Hematopoietic multipotent progenitor cell treated with erythropoietin and hydrocortisone succinate and interleukin-3 and kit ligand, for 6 days (in vitro differentiated cells): ENCODE measurements at regions not wholly inside any gene's neighbourhood (a gene's known extent, or its start where the extent isn't known, plus 50 kb on each side); places are given as distances from the start of the nearest gene placed in this dataset.
A peak's percentile ranks its signal among the peaks of the same experiment; 100 is the strongest.
"Not testable (repeated sequence)": the region's sequence is repeated elsewhere in the genome, so short reads cannot be mapped to it uniquely, and the experiment has no call there.

Experiments used
- DNase-seq: peaks from one replicate; pipeline ENCODE4 v3.0.0-alpha.2; 2015

DNA sequence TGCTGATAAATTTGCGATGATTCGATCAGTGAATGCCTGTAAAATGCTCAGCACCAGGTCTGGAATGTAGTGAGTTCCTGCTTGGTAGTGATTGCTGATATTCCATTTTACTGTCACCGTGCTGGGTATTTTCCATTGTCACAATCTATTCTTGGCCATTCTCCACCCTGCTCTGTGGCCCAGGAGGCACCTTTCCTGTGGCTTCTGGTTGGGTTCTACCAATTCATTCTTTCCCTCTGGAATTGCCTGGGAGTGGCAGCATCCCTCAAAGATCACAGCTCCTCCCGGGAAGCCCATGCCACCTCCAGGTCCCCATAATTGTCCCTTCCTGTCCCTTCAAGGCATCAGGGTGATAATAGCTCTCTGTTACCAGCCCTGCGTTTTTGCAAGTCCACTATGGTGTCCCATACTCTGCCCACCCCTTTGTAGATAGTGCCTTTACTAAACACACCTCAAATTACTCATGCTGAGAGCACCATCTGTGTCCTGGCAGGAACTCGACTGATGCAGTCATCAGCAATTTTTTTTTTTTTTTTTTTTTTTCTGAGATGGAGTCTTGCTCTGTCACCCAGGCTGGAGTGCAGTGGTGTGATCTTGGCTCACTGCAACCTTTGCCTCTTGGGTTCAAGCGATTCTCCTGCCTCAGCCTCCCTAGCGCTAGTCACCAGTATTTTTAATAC lies 177.8 kb upstream of the PROK2 start:
- no peak for DNase-seq

DNA sequence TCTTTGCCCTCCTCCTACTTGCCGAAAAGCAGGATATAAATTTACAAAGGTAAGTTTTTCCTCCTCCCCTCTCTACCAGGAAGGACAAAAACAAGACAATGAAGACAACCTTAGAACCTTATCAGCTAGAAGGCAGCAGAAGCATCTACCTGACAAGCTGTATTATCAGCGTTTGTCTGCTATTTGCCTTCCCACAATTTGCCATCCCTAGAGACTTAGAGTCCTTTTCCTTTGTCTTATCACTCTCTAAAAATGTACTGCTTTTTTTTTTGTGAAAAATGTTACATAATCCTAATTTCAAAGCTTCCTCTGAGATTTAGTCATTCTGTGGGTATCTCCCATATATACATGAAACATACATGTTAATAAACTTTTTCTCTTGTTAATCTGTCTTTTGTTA lies 176.9 kb upstream of the PROK2 start:
- no peak for DNase-seq

DNA sequence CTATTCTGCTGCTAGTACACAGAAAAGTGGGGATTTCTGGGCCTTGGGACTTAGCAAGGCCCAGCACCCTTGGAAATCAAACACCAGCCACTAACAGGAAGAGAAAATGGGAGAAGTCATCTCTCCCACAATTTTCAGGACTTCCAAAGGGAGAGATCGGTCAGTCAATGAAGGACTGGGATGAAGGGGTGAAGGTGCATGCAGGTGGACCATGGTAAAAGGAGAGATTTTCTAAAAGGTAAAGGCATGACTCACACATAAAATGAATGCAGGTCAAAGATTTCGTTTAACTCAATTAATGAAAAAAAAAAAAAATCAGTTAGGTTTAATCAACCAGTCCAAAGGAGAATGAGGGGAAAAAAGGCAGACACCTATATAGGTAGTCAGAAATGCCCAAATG lies 176.4 kb upstream of the PROK2 start:
- DNase-seq, result no peak

DNA sequence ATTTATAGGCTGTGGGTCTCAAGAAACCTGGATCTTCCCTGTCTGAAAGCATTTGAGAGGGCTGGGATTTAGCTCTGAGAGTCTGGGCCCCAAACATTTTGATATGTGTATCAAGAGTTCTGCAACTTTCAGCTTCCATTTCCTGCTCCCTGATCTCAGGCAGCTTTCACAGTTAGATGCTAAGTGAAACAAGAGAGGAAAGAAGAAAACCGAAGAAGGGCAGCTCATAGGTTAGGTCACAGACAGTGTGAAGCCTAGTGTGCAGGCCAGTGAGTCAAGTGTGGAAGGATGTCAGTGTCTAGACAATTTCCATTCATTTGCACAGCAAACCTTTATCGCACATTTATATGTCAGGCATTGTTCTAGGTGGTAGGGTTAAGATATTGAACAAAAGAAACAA lies 173.6 kb upstream of the PROK2 start:
- no peak for DNase-seq

DNA sequence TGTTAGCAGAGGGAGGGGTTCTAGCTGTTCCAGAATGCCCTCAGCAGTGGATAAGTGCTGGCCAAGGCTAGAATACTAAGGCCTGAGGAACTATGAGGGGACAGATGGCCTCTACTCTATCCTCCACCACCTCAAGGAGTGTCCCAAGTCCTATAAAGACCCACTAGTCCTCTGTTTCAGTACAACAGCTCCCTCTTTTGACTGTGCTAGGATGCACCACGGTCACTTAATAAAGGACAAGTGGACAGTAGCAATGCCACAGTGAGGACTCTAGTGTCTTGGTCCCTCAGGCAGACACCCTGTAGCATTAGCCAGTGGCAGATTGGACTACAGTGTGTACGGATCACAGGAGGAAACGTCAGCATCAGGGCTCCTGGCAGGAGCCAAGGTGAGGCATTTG lies 171.8 kb upstream of the PROK2 start:
- DNase-seq, result peak; percentile 16

DNA sequence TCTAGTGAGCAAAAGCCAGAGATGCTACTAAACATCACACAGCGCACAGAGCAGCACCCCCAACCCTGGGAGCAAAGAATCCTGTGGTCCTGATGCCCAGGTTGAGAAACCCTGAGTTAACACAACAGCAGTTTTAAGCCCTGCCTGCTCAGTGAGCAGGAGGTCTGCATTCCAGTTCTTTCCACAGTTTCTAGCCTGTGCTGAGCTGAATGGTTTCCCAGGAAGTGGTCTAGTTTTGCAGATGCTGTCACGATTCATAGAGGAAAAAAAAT lies 171.1 kb upstream of the PROK2 start:
- no peak for DNase-seq

DNA sequence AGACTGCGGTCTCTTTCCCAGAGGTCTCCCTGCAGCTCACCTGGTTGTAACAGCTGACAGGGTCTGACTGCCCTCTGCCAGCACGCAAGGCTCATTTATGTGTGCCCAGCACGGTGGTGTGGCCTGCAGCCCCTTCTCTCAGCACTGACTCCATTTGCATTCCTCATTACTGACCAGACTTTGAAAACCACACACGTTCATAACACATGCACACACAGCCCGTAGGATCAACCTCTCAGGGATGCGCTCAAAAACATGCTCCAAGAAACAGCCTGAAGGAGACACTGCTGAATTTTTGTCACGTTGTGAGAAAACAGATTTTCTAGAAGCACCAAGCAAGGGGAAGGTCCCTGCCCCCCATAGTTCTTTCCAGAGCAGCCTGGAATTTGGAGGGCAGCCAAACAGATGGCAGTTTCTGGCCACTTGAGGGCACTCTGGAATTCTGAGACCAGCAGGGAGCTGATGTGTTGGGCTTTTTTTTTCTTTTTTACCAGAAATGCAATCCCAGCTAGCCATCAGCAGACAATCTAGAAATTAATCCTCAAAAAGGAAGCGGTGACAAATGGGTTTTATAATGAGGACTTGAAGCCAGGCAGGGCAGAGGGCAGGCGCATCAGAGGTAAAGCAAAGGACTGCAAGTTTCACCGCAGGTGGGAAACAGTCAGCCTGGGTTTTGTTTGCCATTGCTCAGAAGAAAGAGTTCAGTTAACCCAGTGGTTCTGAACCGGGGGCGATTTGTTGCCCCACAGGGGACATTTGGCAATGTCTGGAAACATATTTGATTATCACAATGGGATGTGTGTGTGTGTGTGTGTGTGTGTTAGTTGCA lies 170.5 kb upstream of the PROK2 start:
- peak; percentile 83 for DNase-seq

DNA sequence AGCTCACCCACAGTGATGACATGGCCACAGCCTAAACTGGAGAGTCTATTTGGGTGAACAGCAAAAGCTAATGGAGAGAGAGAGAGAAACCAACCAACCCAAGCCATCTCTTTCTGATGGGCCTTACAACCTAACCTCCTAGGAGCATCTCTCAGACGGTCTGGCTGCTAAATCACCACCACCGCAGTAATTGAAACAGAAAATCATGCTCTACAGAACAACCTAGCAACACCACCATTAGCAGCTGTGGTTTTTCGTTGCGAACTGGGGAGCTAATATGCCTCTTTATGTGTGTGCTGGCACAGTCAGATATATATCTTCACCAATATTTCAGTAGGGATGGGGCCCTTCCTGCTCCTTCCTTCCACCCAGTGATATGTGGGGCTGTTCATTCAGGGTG lies 166.9 kb upstream of the PROK2 start:
- no peak for DNase-seq

DNA sequence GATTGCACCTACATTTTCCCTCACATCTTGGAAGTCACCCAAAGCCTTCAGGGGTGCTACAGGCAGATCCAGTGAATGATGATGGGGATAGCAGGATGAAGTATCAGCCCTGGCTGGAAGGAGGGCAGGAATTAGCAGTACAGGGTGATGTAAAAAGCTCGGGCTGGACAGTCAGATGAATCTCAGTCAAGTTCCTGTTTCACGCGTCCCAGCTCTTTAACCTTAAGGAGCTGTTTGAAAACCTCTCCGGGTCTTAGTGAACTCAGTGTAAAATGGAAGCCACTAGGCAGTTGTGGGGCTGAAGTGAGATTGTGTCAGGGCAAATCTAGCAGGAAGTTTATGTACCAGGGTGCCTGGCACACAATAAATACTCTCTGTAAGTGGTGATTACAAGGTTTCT lies 166.4 kb upstream of the PROK2 start:
- DNase-seq, result no peak

DNA sequence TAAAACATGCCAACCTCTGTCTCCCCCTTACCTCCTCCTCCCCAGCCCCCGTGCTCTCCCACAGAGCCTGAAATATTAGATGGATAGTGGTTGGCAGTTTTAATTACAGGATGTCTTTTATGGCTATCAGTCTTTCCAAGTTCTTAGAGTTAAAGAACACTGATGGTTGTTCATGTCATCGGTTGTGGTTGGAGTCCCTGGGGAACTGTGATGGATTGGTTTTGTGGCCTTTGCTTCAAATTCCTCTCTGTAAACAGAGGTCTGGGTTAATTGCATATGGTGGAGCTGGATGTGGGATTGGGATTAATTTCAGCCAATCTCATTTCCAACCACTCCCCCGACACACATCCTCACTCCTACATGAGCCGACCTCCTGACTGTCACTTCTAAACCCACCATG lies 164.5 kb upstream of the PROK2 start:
- no peak for DNase-seq

DNA sequence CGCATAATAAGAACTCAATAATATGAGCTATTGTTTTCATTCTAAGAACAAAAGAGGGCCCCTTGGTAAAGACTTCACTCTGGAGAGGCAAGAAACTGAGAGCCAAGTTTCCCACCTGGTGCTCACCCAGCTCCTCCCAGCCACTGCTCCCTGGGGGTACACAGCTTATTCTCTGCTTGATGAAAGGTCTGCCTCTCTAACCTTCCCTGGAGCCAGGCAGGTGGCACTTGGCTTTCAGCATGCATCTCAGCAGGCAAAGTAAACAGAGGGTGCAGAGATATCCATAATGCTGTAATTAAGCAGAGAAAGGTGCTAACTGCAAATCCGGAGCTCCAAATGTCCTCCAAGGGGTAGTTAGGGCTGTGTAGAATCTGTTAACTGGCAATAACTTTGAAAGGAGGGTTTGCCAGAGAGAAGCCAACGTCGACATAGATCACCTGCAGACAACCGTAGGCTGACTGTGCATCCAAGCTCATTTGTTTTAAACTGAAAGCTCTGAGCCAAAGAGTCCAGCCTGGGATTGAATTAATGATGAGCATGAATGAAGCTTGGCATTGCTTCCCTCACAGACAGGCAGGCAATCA lies 159.6 kb upstream of the PROK2 start:
- DNase-seq, result no peak

DNA sequence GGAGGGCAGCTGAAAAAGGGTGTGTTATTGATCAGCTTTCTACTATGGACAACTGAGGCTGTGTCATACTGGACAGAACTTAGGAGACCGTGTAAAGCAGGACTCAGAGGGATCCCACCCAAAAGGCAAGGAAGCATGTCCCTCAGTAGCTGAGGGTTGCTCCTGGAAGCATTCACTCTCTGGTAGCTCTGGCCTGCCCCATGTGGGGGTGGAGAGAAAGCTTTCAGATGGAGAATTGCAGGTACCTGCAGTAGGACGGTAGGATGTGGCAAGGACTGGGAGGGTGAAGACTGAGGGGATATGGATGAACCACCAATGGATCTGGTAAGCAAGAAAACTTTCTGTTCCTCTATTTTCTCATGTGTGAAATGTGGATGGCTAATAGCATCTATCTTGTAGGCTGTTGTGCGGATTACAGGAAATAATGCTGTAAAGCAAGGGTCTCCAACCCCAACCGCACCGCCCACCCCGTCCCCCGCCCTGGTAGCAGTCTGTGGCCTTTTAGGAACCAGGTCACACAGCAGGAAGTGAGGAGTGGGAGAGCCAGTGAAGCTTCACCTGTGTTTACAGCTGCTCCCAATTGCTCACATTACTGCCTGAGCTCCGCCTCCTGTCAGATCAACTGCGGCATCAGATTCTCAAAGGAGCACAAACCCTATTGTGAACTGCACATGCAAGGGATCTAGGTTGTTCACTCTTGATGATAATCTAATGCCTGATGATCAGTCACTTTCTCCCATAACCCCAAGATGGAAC lies 157.7 kb upstream of the PROK2 start:
- no peak for DNase-seq

DNA sequence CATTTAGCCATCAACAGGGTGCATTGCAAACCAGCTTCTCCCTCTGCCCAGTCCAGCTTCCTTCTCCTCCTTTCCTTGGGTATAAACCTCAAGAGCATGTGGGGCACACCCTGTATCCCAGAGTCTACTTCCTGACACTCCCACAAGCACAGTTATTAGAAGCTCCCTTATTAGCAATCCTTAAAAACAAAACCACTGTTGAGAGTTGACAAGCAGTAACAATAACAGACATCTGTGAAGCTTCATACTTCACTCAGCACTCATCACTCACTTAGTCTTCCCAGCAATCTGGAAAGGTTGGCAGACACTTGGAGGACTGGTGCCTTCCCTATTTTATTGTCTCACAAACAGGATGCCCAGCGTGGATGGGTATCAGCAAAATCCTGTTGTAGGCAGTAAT lies 155.5 kb upstream of the PROK2 start:
- DNase-seq, result no peak

DNA sequence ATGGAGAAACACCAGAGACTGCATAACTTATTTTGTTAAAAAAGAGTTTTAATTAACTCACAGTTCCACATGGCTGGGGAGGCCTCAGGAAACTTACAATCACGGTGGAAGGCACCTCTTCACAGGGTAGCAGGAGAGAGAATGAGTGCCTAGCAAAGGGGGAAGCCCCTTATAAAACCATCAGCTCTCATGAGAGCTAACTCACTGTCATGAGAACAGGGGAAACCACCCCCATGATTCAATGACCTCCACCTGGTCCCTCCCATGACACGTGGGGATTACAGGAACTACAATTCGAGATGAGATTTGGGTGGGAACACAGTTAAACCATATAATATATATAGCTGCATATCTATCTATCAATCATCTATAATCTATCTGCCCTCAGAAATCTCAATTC lies 153.1 kb upstream of the PROK2 start:
- DNase-seq, result not testable (repeated sequence)

DNA sequence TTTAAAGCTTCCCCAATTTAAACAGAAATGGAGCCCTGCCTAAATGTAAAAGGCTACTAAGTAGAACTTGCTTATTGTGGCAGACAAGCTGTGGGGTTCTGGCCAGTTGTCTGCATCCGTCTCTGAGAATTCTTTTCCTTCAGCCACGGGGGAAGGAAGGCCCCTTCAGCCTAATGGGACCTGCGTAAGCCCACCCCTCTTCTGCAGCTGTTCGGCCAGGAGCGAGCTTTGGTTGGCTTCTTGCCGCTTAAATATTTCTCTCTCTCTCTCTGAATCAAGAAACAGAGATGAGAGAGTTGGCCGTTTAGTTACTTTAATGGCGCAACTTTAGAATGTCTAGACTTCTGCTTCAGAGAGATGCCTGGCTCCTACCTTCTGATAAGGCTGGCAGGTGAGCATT lies 151.7 kb upstream of the PROK2 start:
- no peak for DNase-seq

DNA sequence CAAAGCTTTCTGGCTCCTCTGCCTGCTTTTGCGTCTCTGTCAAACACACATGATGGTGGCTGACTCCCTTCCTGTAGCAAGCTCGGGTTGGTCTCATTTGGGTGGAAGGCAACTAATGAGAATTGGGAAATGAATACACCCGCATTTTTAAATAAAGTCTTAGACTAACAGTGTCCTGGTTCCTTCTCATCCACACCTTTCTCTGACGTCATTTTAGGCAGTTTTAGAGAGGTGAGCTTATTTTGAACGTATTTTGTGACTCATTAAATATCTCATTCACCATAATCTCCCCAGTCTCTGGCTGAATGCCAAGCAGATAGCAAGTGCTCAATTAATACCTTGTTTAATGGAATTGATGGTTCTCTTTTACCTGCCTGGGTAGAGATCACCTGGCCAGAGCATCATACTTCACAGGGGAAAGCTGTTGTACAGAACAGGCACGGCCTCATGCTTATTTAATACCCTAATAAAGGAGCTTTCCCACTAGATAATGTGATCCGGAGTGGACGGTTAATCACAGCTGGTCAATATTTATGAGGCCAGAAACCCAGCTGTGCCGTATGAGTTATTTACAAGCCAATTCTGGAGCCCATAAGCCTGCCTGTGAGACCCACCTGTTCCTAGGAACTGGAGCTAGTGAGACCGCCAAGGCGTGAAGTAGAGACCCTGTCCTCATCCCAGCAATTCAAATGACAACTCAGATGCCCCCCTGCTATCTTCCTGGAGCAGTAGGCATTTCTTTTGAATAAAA lies 149.7 kb upstream of the PROK2 start:
- DNase-seq, result no peak

DNA sequence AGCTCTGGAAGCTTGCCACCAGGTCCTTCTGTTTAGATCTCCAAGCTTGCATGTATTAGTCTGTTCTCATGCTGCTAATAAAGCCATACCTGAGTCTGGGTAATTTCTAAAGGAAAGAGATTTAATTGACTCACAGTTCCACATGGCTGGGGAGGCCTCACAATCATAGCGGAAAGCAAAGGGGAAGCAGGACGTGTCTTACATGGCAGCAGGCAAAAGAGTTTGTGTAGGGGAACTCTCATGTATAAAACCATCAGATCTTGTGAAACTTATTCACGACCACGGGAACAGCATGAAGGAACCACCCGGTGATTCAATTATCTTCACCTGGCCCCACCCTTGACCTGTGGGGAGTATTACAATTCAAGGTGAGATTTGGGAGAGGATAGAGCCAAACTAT lies 147.0 kb upstream of the PROK2 start:
- DNase-seq, result no peak

DNA sequence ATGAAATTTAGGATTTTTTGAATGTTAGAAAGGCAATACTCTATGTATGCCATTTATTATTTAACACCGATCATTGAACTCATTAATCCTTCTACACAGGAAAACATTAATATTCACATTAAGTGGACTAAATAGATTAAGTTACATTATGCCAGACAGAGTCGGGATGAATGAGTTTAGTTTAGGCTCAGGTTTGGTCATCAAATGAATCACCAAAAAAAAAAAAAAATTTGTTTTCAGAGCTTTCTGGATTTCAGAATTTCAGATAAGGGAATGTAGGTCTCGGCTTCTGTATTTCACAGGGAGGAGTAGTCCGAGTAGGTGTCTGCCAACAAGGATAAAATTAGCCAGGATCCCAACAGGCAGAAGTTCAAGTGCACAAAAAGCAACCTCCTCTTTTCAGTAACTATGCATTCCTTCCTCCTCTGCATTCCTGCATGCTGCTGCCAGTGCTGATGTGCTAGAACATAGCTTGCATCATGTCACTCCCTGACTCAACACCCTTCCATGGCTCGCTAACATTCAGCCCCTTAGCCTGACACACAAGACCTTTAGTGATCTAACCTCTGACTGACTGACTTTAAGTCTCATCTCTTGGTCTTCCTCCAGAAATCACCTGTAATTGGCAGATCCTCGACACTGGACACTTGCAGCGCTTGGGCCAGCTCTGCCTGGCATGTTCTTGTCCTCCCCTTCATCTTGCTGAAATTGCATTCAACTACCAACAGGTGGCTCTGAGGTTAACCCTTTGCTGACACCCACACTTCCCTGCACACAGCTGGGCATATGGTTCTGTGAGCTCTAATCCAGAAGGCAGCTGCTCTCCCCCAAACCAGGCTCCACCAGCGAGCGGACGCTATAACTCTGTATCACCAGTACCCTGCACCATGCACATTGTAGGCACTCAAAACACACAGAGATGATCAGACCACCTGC lies 145.4 kb upstream of the PROK2 start:
- peak; percentile 53 for DNase-seq

DNA sequence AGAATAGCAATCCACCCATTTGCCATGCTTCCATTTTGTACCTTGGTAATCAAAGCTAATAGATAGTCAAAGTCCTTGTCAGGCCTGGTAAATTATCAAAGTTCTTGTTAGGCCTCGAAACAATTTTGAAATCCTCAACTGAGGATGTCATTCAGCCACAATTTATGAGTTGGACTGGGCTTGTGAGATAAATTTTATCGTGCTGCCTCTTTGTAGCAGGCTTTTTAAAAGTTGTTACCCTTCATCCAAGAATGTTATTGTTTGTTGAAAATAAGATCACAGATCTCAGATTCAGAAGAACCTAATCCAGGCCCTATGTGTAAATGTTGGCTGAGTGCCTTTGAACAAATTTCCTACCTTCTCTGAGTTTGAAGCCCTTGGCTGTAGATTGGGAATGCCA lies 143.3 kb upstream of the PROK2 start:
- DNase-seq, result no peak

DNA sequence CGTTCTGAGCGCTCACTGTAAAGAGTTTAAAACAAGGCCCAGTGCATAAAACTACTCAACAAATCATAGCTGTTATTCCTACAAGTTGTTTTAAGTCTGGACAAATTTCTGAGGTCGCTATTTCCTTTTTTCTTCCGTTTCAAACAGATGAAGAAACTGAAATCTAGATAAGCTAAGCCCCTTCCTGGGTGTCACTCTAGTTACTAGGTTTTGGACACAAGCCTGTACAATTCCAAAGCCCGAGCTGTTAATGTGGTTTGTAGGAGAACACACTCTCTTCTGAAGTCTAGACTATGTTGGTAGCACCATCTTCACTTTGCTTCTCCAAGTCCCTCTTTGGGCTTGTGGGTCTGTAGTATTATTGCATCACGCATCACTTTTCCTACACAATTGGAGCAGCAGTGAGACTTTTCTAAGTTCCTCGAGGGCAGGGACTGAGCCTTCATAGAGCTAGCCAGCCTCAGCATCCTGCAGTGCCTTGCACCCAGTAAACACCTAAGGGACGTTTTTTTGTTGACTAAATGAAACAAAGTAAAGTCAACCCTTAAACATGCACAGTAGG lies 142.6 kb upstream of the PROK2 start:
- DNase-seq, result no peak

DNA sequence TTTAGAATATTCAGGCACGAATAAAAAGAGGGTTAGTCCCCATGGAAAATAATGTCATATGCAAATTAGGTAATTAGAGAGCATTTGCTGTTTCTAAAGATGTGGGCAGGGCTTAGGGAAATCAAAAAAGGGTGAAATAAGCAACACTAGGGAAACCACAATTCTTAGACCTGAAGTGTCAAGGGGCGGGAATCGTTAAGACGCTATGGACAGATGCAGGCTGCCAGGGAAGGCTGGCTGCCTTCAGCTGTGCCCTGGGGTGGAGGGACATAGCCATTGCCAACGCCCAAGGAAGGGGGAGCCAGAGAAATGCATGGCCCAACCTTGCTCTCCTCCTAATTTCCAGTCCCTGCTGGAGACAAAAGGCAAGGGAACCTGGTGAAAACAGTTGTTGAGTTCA lies 141.7 kb upstream of the PROK2 start:
- DNase-seq, result no peak

DNA sequence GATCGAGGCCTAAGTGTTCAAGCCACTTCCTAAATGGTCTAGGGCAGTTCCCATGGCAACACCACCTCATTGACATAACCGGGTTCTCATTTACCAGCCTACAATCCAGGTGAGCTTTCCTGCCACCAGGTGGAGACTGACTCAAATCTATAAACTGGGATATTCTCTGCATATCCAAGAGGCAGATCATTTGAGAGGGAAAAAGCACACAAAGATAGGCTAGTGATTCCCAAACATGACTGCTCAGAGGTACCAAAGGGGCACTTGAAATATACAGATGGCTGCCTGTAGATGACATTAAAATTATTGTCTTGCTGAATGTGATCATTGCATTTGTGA lies 141.3 kb upstream of the PROK2 start:
- DNase-seq, result peak; percentile 22
